ENCODE measurements at regions not wholly inside any gene's neighbourhood (a gene's known extent, or its start where the extent isn't known, plus 50 kb on each side); places are given as distances from the start of the nearest gene placed in this dataset.
"Not testable (repeated sequence)": the region's sequence is repeated elsewhere in the genome, so short reads cannot be mapped to it uniquely, and the experiment has no call there.

GRCh38 chr7:135872861-135873260 lies 104.3 kb downstream of the MTPN start:
- not testable (repeated sequence) for DNase-seq (ENCODE audit: low read depth in 2 of 2); H3K4me3 ChIP-seq (replicated peaks in 1 of 2; ENCODE audit: low read depth in 2 of 2, low read length in 2 of 2)

- TF ChIP-seq CTCF (IDR thresholded peaks at IDR 0.05; ENCODE audit: low read depth, low read length), result no peak
- H3K4me3 ChIP-seq (replicated peaks in 1 of 2; ENCODE audit: low read depth in 2 of 2, low read length in 2 of 2), result no peak overlapping the region
- DNase-seq (ENCODE audit: low read depth in 2 of 2), result no peak
These were observed 114.2 kb upstream of the FAM180A start for GRCh38 chr7:135862586-135863340.

- peak in 1 of 2 donors; percentile 20 for DNase-seq (ENCODE audit: low read depth in 2 of 2)
- no peak overlapping the region for H3K4me3 ChIP-seq (replicated peaks in 1 of 2; ENCODE audit: low read depth in 2 of 2, low read length in 2 of 2)
- no peak for TF ChIP-seq CTCF (IDR thresholded peaks at IDR 0.05; ENCODE audit: low read depth, low read length)
These were observed 110.9 kb upstream of the FAM180A start for GRCh38 chr7:135859538-135859937.

GRCh38 chr7:135858851-135859250 lies 110.2 kb upstream of the FAM180A start:
- no peak for TF ChIP-seq CTCF (IDR thresholded peaks at IDR 0.05; ENCODE audit: low read depth, low read length)
- H3K4me3 ChIP-seq (replicated peaks in 1 of 2; ENCODE audit: low read depth in 2 of 2, low read length in 2 of 2), result no peak overlapping the region

GRCh38 chr7:135858379-135858778 lies 109.8 kb upstream of the FAM180A start:
- DNase-seq (ENCODE audit: low read depth in 2 of 2), result no peak
- no peak overlapping the region for H3K4me3 ChIP-seq (replicated peaks in 1 of 2; ENCODE audit: low read depth in 2 of 2, low read length in 2 of 2)
- TF ChIP-seq CTCF (IDR thresholded peaks at IDR 0.05; ENCODE audit: low read depth, low read length), result no peak

More at GRCh38 chr7:135858851-135859250, 110.2 kb upstream of the FAM180A start:
- no peak for DNase-seq (ENCODE audit: low read depth in 2 of 2)

- no peak overlapping the region for H3K4me3 ChIP-seq (replicated peaks in 1 of 2; ENCODE audit: low read depth in 2 of 2, low read length in 2 of 2)
- no peak for DNase-seq (ENCODE audit: low read depth in 2 of 2)
- no peak for TF ChIP-seq CTCF (IDR thresholded peaks at IDR 0.05; ENCODE audit: low read depth, low read length)
These were observed 109.1 kb upstream of the FAM180A start for GRCh38 chr7:135857519-135858274.

- H3K4me3 ChIP-seq (replicated peaks in 1 of 2; ENCODE audit: low read depth in 2 of 2, low read length in 2 of 2), result no peak overlapping the region
- peak; percentile 34 to 36 for DNase-seq (ENCODE audit: low read depth in 2 of 2)
- no peak for TF ChIP-seq CTCF (IDR thresholded peaks at IDR 0.05; ENCODE audit: low read depth, low read length)
These were observed 107.9 kb upstream of the FAM180A start for GRCh38 chr7:135856356-135857144.
